HG02943 (cell line): ENCODE measurements at regions not wholly inside any gene's neighbourhood (a gene's known extent, or its start where the extent isn't known, plus 50 kb on each side); places are given as distances from the start of the nearest gene placed in this dataset.
"Not testable (repeated sequence)": the region's sequence is repeated elsewhere in the genome, so short reads cannot be mapped to it uniquely, and the experiment has no call there.

Source experiments
- ATAC-seq: cut with Tn5 transposase; IDR thresholded peaks from one replicate; pipeline ENCODE4 v1.9.1; 2021; ENCODE audit warnings: mild to moderate bottlenecking, low read depth, moderate library complexity; ENCODE audit not compliant: unreplicated experiment

- no peak for ATAC-seq
Observed at GRCh38 chr4:81751531-81752289, 280.0 kb upstream of the RASGEF1B start.

DNA sequence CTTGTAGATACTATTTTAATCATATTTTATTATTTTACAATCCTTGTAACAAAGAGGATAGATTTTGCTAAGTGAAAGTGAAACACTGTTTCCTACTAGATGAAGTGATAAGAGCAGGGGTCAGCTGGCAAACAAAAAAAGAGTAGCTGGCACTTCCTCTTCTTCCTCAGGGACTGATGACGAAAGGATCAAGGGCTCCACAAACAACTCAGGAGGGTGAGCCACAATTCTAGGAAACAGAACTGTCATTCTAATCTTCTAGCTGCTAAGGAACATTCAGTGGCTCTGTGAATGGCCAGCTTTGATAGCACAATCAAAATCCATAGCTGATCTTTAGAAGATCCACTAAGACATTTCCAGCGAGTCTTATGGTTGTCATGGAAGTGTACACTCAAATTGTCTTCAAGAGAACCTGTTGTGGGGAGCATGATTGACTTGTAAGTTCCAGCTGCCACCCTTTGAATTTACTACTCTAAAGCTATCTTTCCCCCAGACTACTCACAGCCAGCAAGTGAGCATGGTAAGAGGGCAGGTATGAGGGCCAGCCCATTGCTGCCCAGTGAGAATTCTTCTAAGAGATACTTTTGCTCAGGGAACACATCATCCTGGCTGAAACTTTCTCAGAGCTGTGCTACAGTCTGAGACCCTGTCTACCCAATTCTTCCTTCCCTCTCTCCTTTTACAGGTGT lies 275.7 kb upstream of the RASGEF1B start:
- no peak for ATAC-seq

- no peak for ATAC-seq
Observed at GRCh38 chr4:81746773-81747172, 275.1 kb upstream of the RASGEF1B start.

DNA sequence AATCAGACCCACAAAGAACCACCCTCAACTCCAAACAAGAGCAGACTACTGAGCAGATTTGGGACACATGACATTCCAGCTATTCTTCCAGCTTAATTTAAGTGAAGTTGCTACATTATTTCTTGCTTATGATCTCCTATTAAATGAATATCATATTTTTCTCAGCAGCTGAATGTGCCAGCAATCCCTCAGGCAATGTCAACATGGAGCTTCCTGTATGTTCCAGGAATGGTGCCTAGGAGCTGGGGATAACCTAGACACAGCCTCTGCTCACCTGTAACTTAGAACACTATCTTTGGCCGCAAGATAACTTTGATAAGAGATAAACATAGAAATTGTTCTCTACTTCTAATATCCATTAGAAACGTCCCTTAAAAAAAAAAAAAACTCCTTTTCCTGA lies 274.4 kb upstream of the RASGEF1B start:
- no peak for ATAC-seq

DNA sequence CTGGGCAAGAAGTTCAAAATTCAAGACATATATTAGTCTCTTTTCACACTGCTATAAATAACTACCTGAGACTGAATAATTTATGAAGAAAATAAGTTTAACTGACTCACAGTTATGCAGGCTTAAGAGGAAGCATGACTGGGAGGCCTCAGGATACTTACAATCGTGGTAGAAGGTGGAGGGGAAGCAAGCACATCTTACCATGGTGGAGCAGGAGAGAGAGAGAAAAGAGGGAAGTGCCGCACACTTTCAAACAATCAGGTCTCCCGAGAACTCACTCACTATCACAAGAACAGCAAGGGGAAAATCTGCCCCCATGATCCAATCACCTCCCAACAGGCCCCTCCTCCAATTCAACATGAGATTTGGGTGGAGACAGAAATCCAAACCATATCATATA lies 273.3 kb upstream of the RASGEF1B start:
- ATAC-seq: no peak

- no peak for ATAC-seq
Observed at GRCh38 chr4:81743731-81744435, 272.2 kb upstream of the RASGEF1B start.

DNA sequence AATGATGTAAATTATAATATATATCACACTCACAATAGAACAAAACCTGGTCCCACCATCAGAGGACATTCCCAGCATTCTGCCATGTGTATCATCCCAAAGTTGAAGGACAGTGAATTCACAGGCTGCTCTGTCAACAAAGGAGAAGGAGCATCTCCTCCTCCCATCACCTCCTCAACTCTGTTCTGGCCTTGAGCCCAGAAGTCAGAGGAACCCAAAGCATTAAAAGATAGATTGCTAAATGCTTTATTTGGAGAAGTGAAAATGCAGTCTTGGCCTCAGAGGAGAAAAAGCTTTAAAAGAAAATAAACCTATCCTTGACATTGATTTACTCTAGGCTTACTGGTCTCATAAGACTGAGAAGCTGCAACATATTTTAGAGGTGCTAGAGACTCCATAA lies 268.8 kb upstream of the RASGEF1B start:
- no peak for ATAC-seq

DNA sequence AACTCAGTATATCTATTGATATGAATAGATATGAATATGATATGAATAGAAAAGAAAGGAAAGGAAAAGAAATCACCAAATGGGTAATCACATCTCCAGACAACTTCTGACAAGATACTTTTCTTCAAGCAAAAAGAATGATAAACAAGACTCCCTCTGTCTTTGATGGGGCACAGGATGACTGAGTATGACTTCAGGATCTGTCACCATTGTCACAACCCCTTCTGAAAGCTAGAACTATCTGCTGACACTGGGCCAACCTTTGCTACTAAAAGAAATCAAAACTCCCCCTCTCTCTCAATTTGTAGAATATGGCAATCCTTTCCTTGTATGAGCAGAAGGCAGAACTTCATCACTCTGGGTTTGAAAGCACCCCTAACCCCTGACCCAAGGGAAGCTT lies 267.2 kb upstream of the RASGEF1B start:
- ATAC-seq: no peak

DNA sequence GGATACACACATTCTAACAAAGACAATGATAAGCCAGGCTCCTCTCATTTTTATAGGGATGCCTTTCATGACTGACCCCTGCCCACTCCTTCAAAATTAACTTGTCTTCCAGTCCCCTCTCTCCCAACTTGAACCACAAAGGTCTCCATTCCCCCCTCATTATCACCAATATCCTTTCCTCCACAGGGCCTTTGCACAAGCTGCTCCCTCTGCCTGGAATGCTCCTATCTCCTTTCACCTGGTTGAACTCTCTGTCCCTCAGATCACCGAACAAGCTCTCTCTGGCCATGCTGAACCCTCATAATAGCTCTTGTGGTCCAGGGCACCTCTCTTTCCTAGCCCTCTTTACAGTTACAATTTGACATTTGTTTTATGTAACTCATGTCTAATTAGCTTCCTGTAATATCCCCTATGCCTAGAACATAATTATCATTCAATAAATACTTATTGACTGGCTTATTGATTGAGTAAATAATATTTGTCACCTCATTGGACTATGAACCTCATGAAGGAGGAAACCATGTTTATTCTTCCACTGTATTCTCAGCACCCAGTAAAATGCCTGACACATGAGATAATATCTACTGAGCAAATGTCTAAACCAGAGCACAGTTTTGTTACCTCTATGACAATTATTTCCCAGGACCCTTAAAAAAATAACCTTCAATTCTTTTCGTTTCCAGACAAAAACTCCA lies 266.3 kb upstream of the RASGEF1B start:
- no peak for ATAC-seq

DNA sequence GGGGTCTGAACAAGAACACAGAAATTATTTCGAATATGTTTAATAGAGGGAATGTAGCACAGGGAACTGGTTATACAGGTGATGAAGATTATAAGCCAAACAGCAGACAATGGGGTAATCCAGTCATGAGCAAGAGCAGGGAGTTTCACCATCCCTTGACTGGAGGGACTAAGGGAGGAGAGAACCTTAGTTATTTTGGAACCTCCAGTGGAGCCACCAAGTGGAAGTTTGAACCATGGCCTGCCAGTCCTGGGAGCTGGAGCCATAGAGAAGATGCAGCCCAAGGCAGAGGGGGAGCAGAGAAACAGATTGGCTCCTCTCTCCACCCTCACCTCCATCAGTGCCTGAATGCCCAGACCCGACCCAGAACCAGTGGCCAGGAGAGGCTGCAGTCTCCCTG lies 264.6 kb upstream of the RASGEF1B start:
- ATAC-seq: no peak

- ATAC-seq: no peak
Observed at GRCh38 chr4:81732980-81733379, 261.3 kb upstream of the RASGEF1B start.

DNA sequence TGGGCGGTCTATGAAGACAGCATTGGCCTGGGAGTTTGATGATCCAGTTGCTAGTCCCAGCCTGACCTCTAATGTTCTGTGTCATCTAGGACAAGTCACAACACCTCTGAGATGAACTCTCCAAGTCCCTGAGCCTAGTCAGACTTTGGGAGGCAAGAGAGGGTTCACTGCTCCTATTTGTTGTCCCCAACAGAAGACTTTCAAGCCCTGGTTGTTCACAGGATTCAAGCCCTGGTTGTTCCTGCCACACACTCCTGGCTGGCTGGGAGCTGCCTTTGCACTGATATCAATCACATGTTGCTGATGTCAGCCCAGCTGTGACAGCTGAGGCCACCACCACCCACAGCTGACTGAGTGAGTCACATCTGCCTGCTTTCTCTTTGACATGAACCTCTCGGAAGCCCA lies 253.2 kb upstream of the RASGEF1B start:
- no peak for ATAC-seq

DNA sequence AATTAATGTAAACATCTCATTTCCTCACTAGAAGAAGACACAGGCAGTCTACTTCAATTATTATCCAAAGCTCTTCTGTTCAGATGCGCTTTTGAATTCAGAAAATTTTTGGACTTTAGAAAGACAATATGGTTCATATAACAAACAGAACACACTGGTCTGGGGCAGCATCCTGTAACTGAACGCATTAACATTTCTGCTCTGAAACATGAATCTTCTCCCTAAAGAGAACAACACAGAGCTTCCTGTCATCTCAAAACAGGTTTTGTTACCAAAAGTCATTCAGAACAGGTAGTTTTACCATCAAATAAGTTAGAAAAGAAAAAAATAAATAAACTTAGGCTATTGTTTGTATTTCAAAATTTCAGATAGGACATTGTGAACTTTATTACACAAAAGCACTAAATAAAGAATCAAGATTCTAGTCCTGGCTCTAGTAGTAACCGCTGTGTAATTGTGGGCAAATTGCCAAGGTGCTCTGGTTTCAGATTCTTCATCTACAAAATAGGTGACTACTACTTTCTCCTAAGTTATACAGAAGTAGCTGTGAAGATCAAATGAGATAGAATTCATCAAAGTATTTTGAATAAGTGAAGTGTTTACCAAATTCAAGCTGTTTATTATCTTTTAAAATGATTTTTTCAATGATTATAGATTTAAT lies 252.3 kb upstream of the RASGEF1B start:
- no peak for ATAC-seq

DNA sequence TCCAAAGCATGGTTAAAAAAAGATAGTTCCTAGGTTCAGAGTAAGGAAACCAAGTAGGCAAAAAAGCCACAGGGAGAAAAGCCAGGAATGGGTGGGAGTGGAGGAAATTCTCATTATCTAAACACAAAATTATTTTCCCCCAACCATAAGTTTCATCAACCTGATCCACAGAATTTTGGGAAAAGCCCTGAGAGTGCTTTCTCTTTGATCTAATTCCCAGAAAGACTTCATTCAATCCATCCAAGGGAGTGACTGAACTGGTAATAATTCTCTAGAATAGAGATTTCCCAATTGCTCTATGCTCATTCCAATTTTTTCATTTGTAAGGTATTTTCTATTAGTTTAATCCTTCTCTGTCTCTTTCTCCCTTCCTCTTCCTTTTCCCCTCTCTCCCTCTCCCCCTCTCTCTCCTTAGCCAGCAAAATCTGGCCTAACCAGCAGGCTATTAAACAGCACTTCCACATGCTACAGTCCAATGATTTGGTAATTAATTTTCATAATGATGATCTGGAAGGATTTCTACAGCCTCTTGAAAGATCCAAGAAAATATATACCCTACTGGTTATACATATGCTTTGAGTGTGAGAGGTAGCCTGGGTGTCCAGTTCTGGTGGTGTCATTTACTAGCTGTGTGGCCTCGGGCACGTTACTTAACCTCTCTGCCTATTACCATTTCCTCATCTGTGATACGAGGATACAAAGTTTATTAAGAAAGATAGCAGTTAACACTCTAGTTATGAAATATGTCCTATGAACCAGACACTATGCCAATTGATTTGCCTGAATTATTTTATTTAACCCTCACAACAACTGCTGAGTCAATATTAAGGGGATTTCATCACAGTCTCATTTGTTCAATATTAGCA lies 251.5 kb upstream of the RASGEF1B start:
- no peak for ATAC-seq

- no peak for ATAC-seq
Observed at GRCh38 chr4:81722290-81722851, 250.7 kb upstream of the RASGEF1B start.

- no peak for ATAC-seq
Observed at GRCh38 chr4:81715757-81716156, 244.1 kb upstream of the RASGEF1B start.

GRCh38 chr4:81715357-81715756 lies 243.7 kb upstream of the RASGEF1B start:
- not testable (repeated sequence) for ATAC-seq

DNA sequence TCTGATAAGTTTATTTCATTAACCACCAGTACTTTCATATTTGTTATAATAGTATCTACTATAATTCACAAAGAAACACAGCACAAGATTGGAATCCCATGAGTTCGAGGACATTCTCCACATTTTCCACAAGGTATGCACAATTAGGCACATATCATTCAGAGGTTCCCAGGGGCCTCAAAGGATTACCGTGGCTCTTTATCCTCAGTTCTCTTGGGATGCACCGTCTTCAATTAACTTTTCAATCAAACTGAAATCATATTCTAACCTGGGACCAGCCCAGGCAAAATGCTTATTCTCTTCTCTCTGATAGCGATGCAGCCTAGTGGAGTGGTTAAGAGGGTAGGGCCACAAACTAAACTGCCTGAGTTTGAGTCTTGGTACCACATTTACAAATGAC lies 242.6 kb upstream of the RASGEF1B start:
- no peak for ATAC-seq

- ATAC-seq: no peak
Observed at GRCh38 chr4:81712714-81713113, 241.0 kb upstream of the RASGEF1B start.
